SKM-1 treated with dmso at 0.1 percent for 144 hours (cell line): ENCODE measurements at regions not wholly inside any gene's neighbourhood (a gene's known extent, or its start where the extent isn't known, plus 50 kb on each side); places are given as distances from the start of the nearest gene placed in this dataset.
"Not testable (repeated sequence)": the region's sequence is repeated elsewhere in the genome, so short reads cannot be mapped to it uniquely, and the experiment has no call there.

Source experiments
- DNase-seq: peaks from one replicate; lab custom pipeline; 2025; ENCODE audit not compliant: unreplicated experiment; lab: John Stamatoyannopoulos, UW

- DNase-seq, result no peak
Measured at GRCh38 chr7:66571568-66571967, 57.1 kb upstream of the KCTD7 start.

DNA sequence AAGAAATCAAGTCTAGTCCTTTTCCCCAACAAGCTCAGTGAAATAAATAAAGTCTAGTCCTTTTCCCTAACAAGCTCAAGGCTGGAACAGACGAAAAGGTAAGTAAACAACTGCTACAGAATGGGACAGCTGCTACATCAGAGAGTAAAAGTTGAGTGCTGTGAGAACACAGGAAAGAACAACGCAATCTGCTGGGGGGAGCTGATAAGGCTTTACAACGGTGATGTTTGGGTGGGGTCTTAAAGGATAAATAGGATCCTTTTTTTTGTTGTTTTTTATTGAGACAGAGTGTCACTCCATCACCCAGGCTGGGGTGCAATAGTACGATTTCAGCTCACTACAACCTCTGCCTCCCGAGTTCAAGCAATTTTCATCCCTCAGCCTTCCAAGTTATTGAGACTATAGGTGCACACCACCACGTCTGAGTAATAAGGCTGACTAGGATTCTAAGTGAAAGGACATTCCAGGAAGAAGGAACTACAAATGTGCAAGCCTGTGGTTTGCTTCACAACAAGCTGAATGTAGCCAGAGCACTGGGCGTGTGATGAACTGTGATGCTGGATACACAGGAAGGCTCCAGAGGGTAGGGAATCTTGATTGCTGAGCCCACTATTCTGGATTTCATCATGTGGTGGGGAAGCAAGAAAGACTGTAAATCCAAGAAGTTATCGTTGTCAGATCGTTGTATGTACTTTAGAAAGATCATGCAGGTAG, 54.7 kb upstream of the KCTD7 start:
- DNase-seq, result not testable (repeated sequence)

DNA sequence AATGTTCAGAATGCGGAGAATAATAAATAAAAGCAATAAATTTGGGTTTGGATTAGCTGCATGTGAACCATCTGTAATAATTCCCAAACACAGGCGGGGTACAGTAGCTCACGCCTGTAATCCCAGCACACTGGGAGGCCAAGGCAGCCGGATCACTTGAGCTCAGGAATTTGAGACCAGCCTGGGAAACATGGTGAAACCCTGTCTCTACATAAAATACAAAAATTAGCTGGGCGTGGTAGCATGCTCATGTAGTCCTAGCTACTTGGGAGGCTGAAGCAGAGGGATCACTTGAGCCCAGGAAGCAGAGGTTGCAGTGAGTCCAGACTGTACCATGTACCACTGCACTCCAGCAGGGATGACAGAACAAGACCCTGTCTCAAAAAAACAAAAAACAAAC, 53.9 kb upstream of the KCTD7 start:
- DNase-seq, result not testable (repeated sequence)

- no peak for DNase-seq
Measured at GRCh38 chr7:66575398-66575797, 53.3 kb upstream of the KCTD7 start.

- no peak for DNase-seq
Measured at GRCh38 chr7:66576646-66577045, 52.0 kb upstream of the KCTD7 start.
